H9 (cell line): ENCODE measurements at regions not wholly inside any gene's neighbourhood (a gene's known extent, or its start where the extent isn't known, plus 50 kb on each side); places are given as distances from the start of the nearest gene placed in this dataset.

ENCODE experiments used
- DNase-seq: peaks from one replicate; pipeline ENCODE4 v3.0.0-alpha.2; 2017
- H2AFZ ChIP-seq: one replicate; pipeline ENCODE4 v1.6.1; 2013; ENCODE audit warnings: mild to moderate bottlenecking, low read length, control low read depth, moderate library complexity
- H2AK5ac ChIP-seq: 2 replicates; pipeline ENCODE4 v1.6.1; 2013; ENCODE audit warnings: low read length, control low read depth, mixed read lengths; ENCODE audit not compliant: insufficient read length
- H2BK120ac ChIP-seq: one replicate; pipeline ENCODE4 v1.6.1; 2013; ENCODE audit warnings: low read depth, mild to moderate bottlenecking, low read length, control low read depth, inconsistent platforms; ENCODE audit not compliant: poor library complexity, severe bottlenecking
- H2BK12ac ChIP-seq: 2 replicates; pipeline ENCODE4 v1.6.1; 2013; ENCODE audit warnings: low read length, control low read depth, mixed read lengths, low read depth; ENCODE audit not compliant: insufficient read length
- H2BK15ac ChIP-seq: 2 replicates; pipeline ENCODE4 v1.6.1; 2013; ENCODE audit warnings: low read depth, low read length, control low read depth
- H2BK20ac ChIP-seq: one replicate; pipeline ENCODE4 v1.6.1; 2013; ENCODE audit warnings: low read depth, mild to moderate bottlenecking, low read length, control low read depth, inconsistent platforms; ENCODE audit not compliant: poor library complexity, severe bottlenecking
- H2BK5ac ChIP-seq: 2 replicates; pipeline ENCODE4 v1.6.1; 2013; ENCODE audit warnings: low read length, control low read depth, mixed read lengths; ENCODE audit not compliant: insufficient read length
- H3K14ac ChIP-seq: 2 replicates; pipeline ENCODE4 v1.6.1; 2013; ENCODE audit warnings: low read length, control low read depth; ENCODE audit not compliant: insufficient read depth
- H3K18ac ChIP-seq: 2 replicates; pipeline ENCODE4 v1.6.1; 2013; ENCODE audit warnings: low read depth, mild to moderate bottlenecking, mixed read lengths, low read length, control low read depth; ENCODE audit not compliant: insufficient read length
- H3K23ac ChIP-seq: 2 replicates; pipeline ENCODE4 v1.6.1; 2013; ENCODE audit warnings: low read length, control low read depth, mixed read lengths, low read depth; ENCODE audit not compliant: insufficient read length
- H3K23me2 ChIP-seq: 2 replicates; pipeline ENCODE4 v1.6.1; 2013; ENCODE audit warnings: low read depth, mild to moderate bottlenecking, mixed read lengths, low read length, control low read depth; ENCODE audit not compliant: insufficient read length, poor library complexity, severe bottlenecking
- H3K27ac ChIP-seq: 2 replicates; pipeline ENCODE4 v1.5.1; 2013; ENCODE audit warnings: low read length, control low read depth, mixed read lengths, low read depth; ENCODE audit not compliant: insufficient read length
- H3K27me3 ChIP-seq: 2 replicates; pipeline ENCODE4 v1.6.1; 2013; ENCODE audit warnings: low read length, control low read depth, inconsistent platforms; ENCODE audit not compliant: insufficient read depth
- H3K4ac ChIP-seq: 2 replicates; pipeline ENCODE4 v1.6.1; 2013; ENCODE audit warnings: low read depth, mild to moderate bottlenecking, control low read depth, inconsistent platforms, low read length, moderate library complexity
- H3K4me1 ChIP-seq: 2 replicates; pipeline ENCODE4 v1.6.1; 2013; ENCODE audit warnings: low read length, control low read depth, inconsistent platforms; ENCODE audit not compliant: insufficient read depth
- H3K4me2 ChIP-seq: 2 replicates; pipeline ENCODE4 v1.6.1; 2013; ENCODE audit warnings: low read length, control low read depth, mixed read lengths; ENCODE audit not compliant: insufficient read length, insufficient read depth
- H3K56ac ChIP-seq: 2 replicates; pipeline ENCODE4 v1.6.1; 2013; ENCODE audit warnings: low read depth, mild to moderate bottlenecking, mixed read lengths, low read length, control low read depth; ENCODE audit not compliant: insufficient read length
- H3K79me1 ChIP-seq: 2 replicates; pipeline ENCODE4 v1.6.1; 2013; ENCODE audit warnings: low read depth, mild to moderate bottlenecking, moderate library complexity, low read length, control low read depth, inconsistent platforms; ENCODE audit not compliant: insufficient read depth, poor library complexity, severe bottlenecking
- H3K79me2 ChIP-seq: 2 replicates; pipeline ENCODE4 v1.6.1; 2013; ENCODE audit warnings: low read length, control low read depth, inconsistent platforms; ENCODE audit not compliant: insufficient read depth
- H3K9ac ChIP-seq: 2 replicates; pipeline ENCODE4 v1.6.1; 2013; ENCODE audit warnings: low read length, control low read depth, mixed read lengths; ENCODE audit not compliant: insufficient read length; ENCODE audit errors: extremely low read depth
- H3K9me3 ChIP-seq: one replicate; pipeline ENCODE4 v1.6.1; 2013; ENCODE audit warnings: low read depth, low read length, inconsistent platforms; ENCODE audit not compliant: control insufficient read depth
- H3T11ph ChIP-seq: one replicate; pipeline ENCODE4 v1.6.1; 2013; ENCODE audit warnings: mild to moderate bottlenecking, low read length, control low read depth, inconsistent platforms
- H4K20me1 ChIP-seq: one replicate; pipeline ENCODE4 v1.6.1; 2013; ENCODE audit not compliant: control insufficient read depth, insufficient read length, insufficient read depth
- H4K5ac ChIP-seq: 2 replicates; pipeline ENCODE4 v1.6.1; 2013; ENCODE audit warnings: low read depth, mild to moderate bottlenecking, mixed read lengths, low read length, control low read depth; ENCODE audit not compliant: insufficient read length
- H4K8ac ChIP-seq: replicated peaks from 2 replicates; pipeline ENCODE4 v1.6.1; 2013; ENCODE audit warnings: low read length, control low read depth, mixed read lengths, low read depth; ENCODE audit not compliant: insufficient read length
- H4K91ac ChIP-seq: 2 replicates; pipeline ENCODE4 v1.6.1; 2013; ENCODE audit warnings: low read depth, mild to moderate bottlenecking, moderate library complexity, mixed read lengths, low read length, control low read depth; ENCODE audit not compliant: insufficient read length
- H3K27ac Mint-ChIP-seq, 3 experiments: 2 replicates in 2 of 3; 3 replicates in 1 of 3; pipeline ENCODE4 v1.8.0; 2020 to 2021; ENCODE audit warnings: mixed read lengths in 3 of 3, mild to moderate bottlenecking in 1 of 3, moderate library complexity in 1 of 3
- H3K27me3 Mint-ChIP-seq: 2 replicates; pipeline ENCODE4 v1.8.0; 2021; ENCODE audit warnings: low read depth, mild to moderate bottlenecking, moderate library complexity, mixed read lengths
- H3K36me3 Mint-ChIP-seq, 3 experiments: 2 replicates in 2 of 3; 3 replicates in 1 of 3; pipeline ENCODE4 v1.8.0; 2020 to 2021; ENCODE audit warnings: low read depth in 3 of 3, mixed read lengths in 3 of 3; ENCODE audit not compliant: insufficient read depth in 1 of 3
- H3K4me1 Mint-ChIP-seq, 2 experiments: 2 replicates each; pipeline ENCODE4 v1.8.0; 2020; ENCODE audit warnings: mixed read lengths in 2 of 2
- H3K4me3 Mint-ChIP-seq, 2 experiments: 2 replicates in 1 of 2; 3 replicates in 1 of 2; pipeline ENCODE4 v1.8.0; 2020 to 2021; ENCODE audit warnings: mild to moderate bottlenecking in 2 of 2, mixed read lengths in 2 of 2, moderate library complexity in 1 of 2
- H3K9me3 Mint-ChIP-seq, 2 experiments: 2 replicates in 1 of 2; 3 replicates in 1 of 2; pipeline ENCODE4 v1.8.0; 2020; ENCODE audit warnings: mild to moderate bottlenecking in 2 of 2, mixed read lengths in 2 of 2, moderate library complexity in 1 of 2
- WGBS: extraction: QIAGEN DNeasy Blood & Tissue Kit; methylation state at CpG from one replicate; pipeline ENCODE4 v1.1.7; 2013; ENCODE audit warnings: missing lambda C conversion rate, low lambda C conversion rate, mixed read lengths; ENCODE audit not compliant: insufficient read length; ENCODE audit errors: extremely low coverage; 5-methylcytosine and 5-hydroxymethylcytosine counted together
- TF ChIP-seq, protein P1 (sequence below): fragments of 200-600 bp; sonication (generic); conservative IDR thresholded peaks from 3 replicates; pipeline ENCODE4 v1.8.0; 2021; ENCODE audit warnings: antibody characterized with exemption, mild to moderate bottlenecking

DNA sequence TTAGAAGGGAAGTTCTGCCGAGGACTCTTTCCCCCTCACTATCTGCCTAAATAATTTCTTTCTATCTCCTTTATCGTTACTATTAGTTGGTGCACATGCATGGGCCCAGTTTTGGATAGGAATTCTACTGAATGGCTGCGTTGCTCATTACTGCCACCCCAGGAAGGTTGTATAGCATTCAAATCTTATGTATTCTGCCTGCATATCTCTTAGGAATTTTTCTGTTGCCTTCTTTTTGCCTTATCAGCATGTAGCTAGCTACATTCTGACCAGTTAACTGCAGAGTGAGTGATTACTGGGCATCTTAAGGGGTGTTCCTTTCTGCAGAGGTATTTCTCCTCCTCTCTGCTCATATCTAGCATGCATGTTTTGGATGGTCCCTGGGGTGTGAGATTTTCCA is 239.6 kb downstream of the TDRD15 start:
- H3K14ac ChIP-seq = no peak overlapping the region
- no peak overlapping the region for H2BK120ac ChIP-seq
- H3T11ph ChIP-seq = peak overlapping the region; percentile 6
- H3K23ac ChIP-seq = no peak overlapping the region
- no peak overlapping the region for H3K27ac ChIP-seq
- H3K4me3 Mint-ChIP-seq = no peak overlapping the region
- no peak overlapping the region for H3K9ac ChIP-seq
- H3K27me3 ChIP-seq = no peaks in the 10 kb centered on the region
- H3K4ac ChIP-seq = no peak overlapping the region
- DNase-seq = no peak
- TF ChIP-seq, protein P1, sequence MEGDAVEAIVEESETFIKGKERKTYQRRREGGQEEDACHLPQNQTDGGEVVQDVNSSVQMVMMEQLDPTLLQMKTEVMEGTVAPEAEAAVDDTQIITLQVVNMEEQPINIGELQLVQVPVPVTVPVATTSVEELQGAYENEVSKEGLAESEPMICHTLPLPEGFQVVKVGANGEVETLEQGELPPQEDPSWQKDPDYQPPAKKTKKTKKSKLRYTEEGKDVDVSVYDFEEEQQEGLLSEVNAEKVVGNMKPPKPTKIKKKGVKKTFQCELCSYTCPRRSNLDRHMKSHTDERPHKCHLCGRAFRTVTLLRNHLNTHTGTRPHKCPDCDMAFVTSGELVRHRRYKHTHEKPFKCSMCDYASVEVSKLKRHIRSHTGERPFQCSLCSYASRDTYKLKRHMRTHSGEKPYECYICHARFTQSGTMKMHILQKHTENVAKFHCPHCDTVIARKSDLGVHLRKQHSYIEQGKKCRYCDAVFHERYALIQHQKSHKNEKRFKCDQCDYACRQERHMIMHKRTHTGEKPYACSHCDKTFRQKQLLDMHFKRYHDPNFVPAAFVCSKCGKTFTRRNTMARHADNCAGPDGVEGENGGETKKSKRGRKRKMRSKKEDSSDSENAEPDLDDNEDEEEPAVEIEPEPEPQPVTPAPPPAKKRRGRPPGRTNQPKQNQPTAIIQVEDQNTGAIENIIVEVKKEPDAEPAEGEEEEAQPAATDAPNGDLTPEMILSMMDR = peak; percentile 41; the same call in 1 of the 3 replicates
- H3K36me3 Mint-ChIP-seq = peaks cover 0 to 4% (median 0%) of the 10 kb centered on the region in 3 experiments; a peak in 1 of 7 replicates
- H2BK15ac ChIP-seq = no peak overlapping the region
- no peaks in the 10 kb centered on the region for H3K9me3 ChIP-seq
- no peak overlapping the region for H2BK20ac ChIP-seq
- H3K79me1 ChIP-seq = no peaks in the 10 kb centered on the region
- no peak overlapping the region for H4K8ac ChIP-seq
- no peaks in the 10 kb centered on the region for H3K27me3 Mint-ChIP-seq
- no peak overlapping the region for H2AK5ac ChIP-seq
- H2AFZ ChIP-seq = no peak overlapping the region
- no peak overlapping the region for H3K27ac Mint-ChIP-seq
- H3K4me1 ChIP-seq = no peaks in the 10 kb centered on the region; the same call in 1 of the 2 replicates
- WGBS = no CpG with 5 or more reads among the region's 3 CpGs
- H3K4me2 ChIP-seq = no peak overlapping the region
- H3K18ac ChIP-seq = no peak overlapping the region
- no peak overlapping the region for H4K91ac ChIP-seq
- H4K20me1 ChIP-seq = no peaks in the 10 kb centered on the region
- H3K23me2 ChIP-seq = no peaks in the 10 kb centered on the region
- H2BK12ac ChIP-seq = no peak overlapping the region
- H3K9me3 Mint-ChIP-seq = peaks cover 5 to 7% of the 10 kb centered on the region in 2 experiments; a peak in 3 of 5 replicates
- no peak overlapping the region for H3K56ac ChIP-seq
- H4K5ac ChIP-seq = no peak overlapping the region
- peaks cover 9 to 20% of the 10 kb centered on the region in 2 experiments for H3K4me1 Mint-ChIP-seq
- H2BK5ac ChIP-seq = no peak overlapping the region
- H3K79me2 ChIP-seq = no peaks in the 10 kb centered on the region
